IMR-90 (cell line): ENCODE measurements at regions not wholly inside any gene's neighbourhood (a gene's known extent, or its start where the extent isn't known, plus 50 kb on each side); places are given as distances from the start of the nearest gene placed in this dataset.

Experiments
- ATAC-seq: fragments of 200-7000 bp; cut with Tn5 transposase; 2 replicates; pipeline ENCODE4 v1.9.1; 2020; ENCODE audit warnings: low read depth, mild to moderate bottlenecking, moderate library complexity
- BruUV-seq: library from RNA; stranded (reverse); fragments of 400-500 nt; replicated peaks from 2 replicates; lab custom pipeline; 2021; lab: Mats Ljungman, UMichigan
- CTCF ChIA-PET: fragments of 300-600 bp; formaldehyde crosslinking; extraction: SDS; loops from one replicate; lab custom pipeline; 2021; ENCODE audit warnings: antibody characterized with exemption; lab: Yijun Ruan, JAX
- POLR2A ChIA-PET: fragments of 300-600 bp; sonication (Branson Sonifier 250); formaldehyde crosslinking; loops from one replicate; lab custom pipeline; 2022; ENCODE audit warnings: antibody characterized with exemption; ENCODE audit not compliant: unreplicated experiment; lab: Charles Lee
- DNase-seq: peaks from one replicate; pipeline ENCODE4 v3.0.0; 2013
- H2AFZ ChIP-seq: replicated peaks from 2 replicates; pipeline ENCODE3; 2013; ENCODE audit warnings: low read length, mild to moderate bottlenecking; ENCODE audit not compliant: poor library complexity
- H2AK5ac ChIP-seq: 2 replicates; pipeline ENCODE4 v1.6.1; 2013; ENCODE audit warnings: low read depth, low read length, inconsistent platforms
- H2AK9ac ChIP-seq: replicated peaks from 2 replicates; pipeline ENCODE3; 2013; ENCODE audit warnings: mild to moderate bottlenecking, low read depth, low read length, moderate library complexity; ENCODE audit not compliant: poor library complexity
- H2BK120ac ChIP-seq: 2 replicates; pipeline ENCODE4 v1.6.1; 2013; ENCODE audit warnings: low read depth, low read length, inconsistent platforms
- H2BK15ac ChIP-seq: 3 replicates; pipeline ENCODE4 v1.6.1; 2013; ENCODE audit warnings: low read depth, low read length, inconsistent platforms
- H2BK20ac ChIP-seq: 2 replicates; pipeline ENCODE4 v1.6.1; 2013; ENCODE audit warnings: low read depth, mild to moderate bottlenecking, inconsistent platforms, low read length, moderate library complexity
- H2BK5ac ChIP-seq: 2 replicates; pipeline ENCODE4 v1.6.1; 2013; ENCODE audit warnings: mild to moderate bottlenecking, low read depth, low read length, inconsistent platforms; ENCODE audit not compliant: poor library complexity, severe bottlenecking
- H3K14ac ChIP-seq: replicated peaks from 2 replicates; pipeline ENCODE4 v1.6.1; 2013; ENCODE audit warnings: low read depth, low read length, inconsistent platforms
- H3K18ac ChIP-seq: 2 replicates; pipeline ENCODE4 v1.6.1; 2013; ENCODE audit warnings: low read depth, low read length, control low read depth
- H3K23ac ChIP-seq: 2 replicates; pipeline ENCODE4 v1.6.1; 2013; ENCODE audit warnings: low read depth, low read length, inconsistent platforms
- H3K27ac ChIP-seq: 2 replicates; pipeline ENCODE4 v1.5.1; 2013; ENCODE audit warnings: mild to moderate bottlenecking, control low read depth, low read length; ENCODE audit not compliant: insufficient read depth
- H3K27me3 ChIP-seq: 2 replicates; pipeline ENCODE4 v1.6.1; 2013; ENCODE audit warnings: low read length; ENCODE audit not compliant: control insufficient read depth, insufficient read depth
- H3K36me3 ChIP-seq: 2 replicates; pipeline ENCODE4 v1.6.1; 2013; ENCODE audit warnings: low read length, mixed read lengths; ENCODE audit not compliant: control insufficient read depth, insufficient read depth
- H3K4ac ChIP-seq: 2 replicates; pipeline ENCODE4 v1.6.1; 2013; ENCODE audit warnings: low read depth, low read length, inconsistent platforms
- H3K4me1 ChIP-seq: 2 replicates; pipeline ENCODE4 v1.6.1; 2013; ENCODE audit warnings: low read length, mixed read lengths; ENCODE audit not compliant: control insufficient read depth, insufficient read depth
- H3K4me2 ChIP-seq: 2 replicates; pipeline ENCODE4 v1.6.1; 2013; ENCODE audit warnings: low read depth, mild to moderate bottlenecking, control low read depth, low read length, moderate library complexity
- H3K4me3 ChIP-seq: 2 replicates; pipeline ENCODE4 v1.5.1; 2013; ENCODE audit warnings: low read depth, mild to moderate bottlenecking, control low read depth, low read length, moderate library complexity; ENCODE audit not compliant: insufficient read depth
- H3K56ac ChIP-seq: 2 replicates; pipeline ENCODE4 v1.6.1; 2013; ENCODE audit warnings: low read length, inconsistent platforms; ENCODE audit not compliant: insufficient read depth; ENCODE audit errors: extremely low read depth
- H3K79me1 ChIP-seq, 2 experiments: 2 replicates each; pipeline ENCODE4 v1.6.1; 2013; ENCODE audit warnings: low read length in 2 of 2, inconsistent platforms in 1 of 2, low read depth in 1 of 2
- H3K9ac ChIP-seq: 2 replicates; pipeline ENCODE4 v1.6.1; 2013; ENCODE audit warnings: low read depth, low read length, control low read depth
- H3K9me1 ChIP-seq: 2 replicates; pipeline ENCODE4 v1.6.1; 2013; ENCODE audit warnings: low read length, inconsistent platforms; ENCODE audit not compliant: insufficient read depth
- H3K9me3 ChIP-seq: 2 replicates; pipeline ENCODE4 v1.6.1; 2013; ENCODE audit warnings: low read length; ENCODE audit not compliant: control insufficient read depth, insufficient read depth
- H4K20me1 ChIP-seq: 2 replicates; pipeline ENCODE4 v1.6.1; 2013; ENCODE audit warnings: low read length, inconsistent platforms; ENCODE audit not compliant: insufficient read depth
- H4K5ac ChIP-seq: 2 replicates; pipeline ENCODE4 v1.6.1; 2013; ENCODE audit warnings: mild to moderate bottlenecking, low read depth, low read length, control low read depth
- H4K8ac ChIP-seq, 2 experiments: 2 replicates each; pipeline ENCODE4 v1.6.1; 2013; ENCODE audit warnings: low read depth in 2 of 2, low read length in 2 of 2, control low read depth in 1 of 2, inconsistent platforms in 1 of 2
- H4K91ac ChIP-seq: 2 replicates; pipeline ENCODE4 v1.6.1; 2013; ENCODE audit warnings: low read depth, low read length, inconsistent platforms; ENCODE audit not compliant: insufficient read depth
- BHLHE40 ChIP-seq: fragments of 150-350 bp; IDR thresholded peaks from 2 replicates; pipeline ENCODE4 v1.6.1; 2016; ENCODE audit warnings: mild to moderate bottlenecking, low read depth, low read length
- CEBPB ChIP-seq: IDR thresholded peaks from 2 replicates; pipeline ENCODE4 v1.6.1; 2012; ENCODE audit warnings: low read depth, low read length, improper control_type of control experiment
- RAD21 ChIP-seq: IDR thresholded peaks from 2 replicates; pipeline ENCODE4 v1.6.1; 2012; ENCODE audit warnings: low read length, improper control_type of control experiment
- RCOR1 ChIP-seq: IDR thresholded peaks from 2 replicates; pipeline ENCODE4 v1.6.1; 2012; ENCODE audit warnings: mild to moderate bottlenecking, low read length, improper control_type of control experiment; ENCODE audit not compliant: insufficient replicate concordance
- WGBS, 2 experiments: methylation state at CpG; one replicate each; pipeline versions ENCODE4 v1.1.5 to v1.1.7; 2013; ENCODE audit warnings: missing lambda C conversion rate in 2 of 2; ENCODE audit not compliant: insufficient read length in 1 of 2; ENCODE audit errors: extremely low coverage in 2 of 2; 5-methylcytosine and 5-hydroxymethylcytosine counted together
- dilution Hi-C: fragments of 300-500 bp; cut with HindIII; formaldehyde crosslinking; loops from one replicate; pipeline ENCODE4 v1.14.3; 2018; ENCODE audit warnings: low sequenced_read_pairs; ENCODE audit not compliant: unreplicated experiment
- in situ Hi-C: fragments of 300-500 bp; cut with MboI; formaldehyde crosslinking; loops from 3 replicates; pipeline ENCODE4 v1.14.3; 2019; ENCODE audit warnings: low sequenced_read_pairs, inconsistent platforms, mixed read lengths
- intact Hi-C: fragments of 100-400 bp; cut with micrococcal nuclease; formaldehyde crosslinking; loops from 2 replicates; pipeline ENCODE4 v1.10.0; 2022

DNA sequence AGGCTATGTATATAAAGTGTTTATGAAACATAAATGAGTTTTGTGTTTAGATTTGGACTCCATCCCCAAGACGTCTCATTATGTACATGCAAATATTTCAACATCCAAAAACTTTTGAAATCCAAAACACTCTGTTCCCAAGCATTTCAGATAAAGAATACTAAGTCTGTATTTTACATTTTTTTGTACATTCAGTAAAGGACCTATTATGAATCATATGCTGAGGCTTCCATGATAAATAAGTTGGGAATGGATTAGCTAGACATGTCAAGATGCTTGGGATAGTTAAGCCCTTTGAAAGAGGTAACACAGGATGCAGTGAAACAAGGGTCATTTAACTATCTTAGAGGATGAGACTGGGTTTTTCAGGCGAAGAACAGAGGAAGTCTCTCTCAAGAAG, 262.9 kb downstream of the SNX13 start:
- no peak overlapping the region for H2AK9ac ChIP-seq
- WGBS, 2 experiments: 33% methylated on average over 1 of the region's 2 CpGs; no CpG with 5 or more reads in 1 of the 2 experiments
- no peak overlapping the region for H3K9ac ChIP-seq
- ChIA-PET POLR2A (interaction anchor here (0.6 kb wide), 1 partner anchor 692 kb away, joined by 3 read pairs; no protein-coding TSS in a partner anchor), CTCF (no interaction called here)
- 0 out of 3 replicates have a peak overlapping the region, but pooled peaks have one; percentile 85 for H2BK15ac ChIP-seq
- dilution Hi-C loops: no loop called here
- TF ChIP-seq RAD21: no peak
- no peak for TF ChIP-seq BHLHE40
- TF ChIP-seq CEBPB: peak; percentile 47; the same call in 1 of the 2 replicates
- no peak for TF ChIP-seq RCOR1
- H3K23ac ChIP-seq: no peak overlapping the region
- H3K4ac ChIP-seq: no peak overlapping the region
- no peak overlapping the region; the same call in 1 of the 2 replicates for H3K4me2 ChIP-seq
- H4K20me1 ChIP-seq: no peaks in the 10 kb centered on the region
- H3K56ac ChIP-seq: no peak overlapping the region
- peak; percentile 55 for ATAC-seq
- no peak overlapping the region for H2BK5ac ChIP-seq
- H3K27ac ChIP-seq: no peak overlapping the region
- H3K9me3 ChIP-seq: no peaks in the 10 kb centered on the region
- H4K8ac ChIP-seq: peak overlapping the region; percentile 9 to 65; a peak in 1 of 4 replicates
- H4K5ac ChIP-seq: no peak overlapping the region
- no peak overlapping the region for H4K91ac ChIP-seq
- no peaks in the 10 kb centered on the region for H3K36me3 ChIP-seq
- DNase-seq: peak; percentile 75
- no peaks in the 10 kb centered on the region for H3K27me3 ChIP-seq
- H2BK20ac ChIP-seq: peak overlapping the region; percentile 83; the same call in 1 of the 2 replicates
- peaks cover 7% of the 10 kb centered on the region; the same call in 1 of the 2 replicates for H3K9me1 ChIP-seq
- peaks cover 15% of the 10 kb centered on the region for H3K4me1 ChIP-seq
- H3K4me3 ChIP-seq: no peak overlapping the region
- no peak overlapping the region for H3K14ac ChIP-seq
- no peak overlapping the region for H2AK5ac ChIP-seq
- no TSS peak for BruUV-seq
- peak overlapping the region; percentile 87; the same call in 1 of the 2 replicates for H3K18ac ChIP-seq
- H3K79me1 ChIP-seq: no peaks in the 10 kb centered on the region
- intact Hi-C loops: no loop called here
- in situ Hi-C loops: loop anchor here (25.0 kb wide), 1 partner anchor 885 kb away; no protein-coding TSS in a partner anchor
- peak overlapping the region; percentile 78; the same call in 1 of the 2 replicates for H2BK120ac ChIP-seq
- H2AFZ ChIP-seq: no peak overlapping the region
